ENCODE measurements at regions not wholly inside any gene's neighbourhood (a gene's known extent, or its start where the extent isn't known, plus 50 kb on each side); places are given as distances from the start of the nearest gene placed in this dataset.

DNA sequence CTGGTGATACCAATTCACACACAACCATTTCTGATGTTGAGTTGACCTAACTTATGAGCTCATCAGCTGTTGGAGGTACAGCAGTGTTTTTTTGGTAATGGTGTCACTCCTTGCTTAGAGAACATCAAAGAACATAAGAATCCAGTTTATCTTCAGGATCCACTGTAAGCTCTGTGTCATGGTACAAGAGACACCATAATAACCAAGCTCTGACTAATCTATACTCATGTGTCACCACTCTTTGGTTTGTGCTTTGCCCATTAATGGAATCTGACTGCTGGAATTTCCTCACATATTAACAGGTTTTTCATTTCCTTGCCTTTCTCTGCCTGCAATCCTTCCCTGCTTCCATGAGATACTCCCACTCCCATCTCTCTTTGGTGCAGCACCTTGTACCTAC, 735.1 kb upstream of the LCORL start:
- Histone ChIP-seq H3F3A (ENCODE audit: low read depth) (no peaks in the 10 kb centered on the region), H3K27me3 (ENCODE audit: insufficient read depth, low read length, poor library complexity, severe bottlenecking) (no peaks in the 10 kb centered on the region), H3K36me3 (ENCODE audit: insufficient read depth, low read length) (no peaks in the 10 kb centered on the region), H3K4me3 (ENCODE audit: low read length, poor library complexity, severe bottlenecking) (no peak overlapping the region), H3K4me1 (ENCODE audit: insufficient read depth, low read length, poor library complexity, severe bottlenecking) (no peaks in the 10 kb centered on the region), H4K20me1 (ENCODE audit: insufficient read depth, low read length, poor library complexity, severe bottlenecking) (no peaks in the 10 kb centered on the region), H3K9me3 (ENCODE audit: insufficient read depth, low read depth, low read length) (no peaks in the 10 kb centered on the region), H3K9me2 (replicated peaks; ENCODE audit: low read depth, low read length) (no peaks in the 10 kb centered on the region), H2AFZ (ENCODE audit: low read length) (no peak overlapping the region), H3K4me2 (ENCODE audit: low read depth, low read length, poor library complexity, severe bottlenecking) (no peak overlapping the region), H3K9ac (ENCODE audit: low read depth, low read length, poor library complexity, severe bottlenecking) (no peak overlapping the region), H3K79me2 (ENCODE audit: insufficient read depth, low read length) (no peaks in the 10 kb centered on the region)
- no peak for TF ChIP-seq EZH2phosphoT487 (IDR thresholded peaks at IDR 0.05; ENCODE audit: borderline replicate concordance)
- TF ChIP-seq, protein P1, sequence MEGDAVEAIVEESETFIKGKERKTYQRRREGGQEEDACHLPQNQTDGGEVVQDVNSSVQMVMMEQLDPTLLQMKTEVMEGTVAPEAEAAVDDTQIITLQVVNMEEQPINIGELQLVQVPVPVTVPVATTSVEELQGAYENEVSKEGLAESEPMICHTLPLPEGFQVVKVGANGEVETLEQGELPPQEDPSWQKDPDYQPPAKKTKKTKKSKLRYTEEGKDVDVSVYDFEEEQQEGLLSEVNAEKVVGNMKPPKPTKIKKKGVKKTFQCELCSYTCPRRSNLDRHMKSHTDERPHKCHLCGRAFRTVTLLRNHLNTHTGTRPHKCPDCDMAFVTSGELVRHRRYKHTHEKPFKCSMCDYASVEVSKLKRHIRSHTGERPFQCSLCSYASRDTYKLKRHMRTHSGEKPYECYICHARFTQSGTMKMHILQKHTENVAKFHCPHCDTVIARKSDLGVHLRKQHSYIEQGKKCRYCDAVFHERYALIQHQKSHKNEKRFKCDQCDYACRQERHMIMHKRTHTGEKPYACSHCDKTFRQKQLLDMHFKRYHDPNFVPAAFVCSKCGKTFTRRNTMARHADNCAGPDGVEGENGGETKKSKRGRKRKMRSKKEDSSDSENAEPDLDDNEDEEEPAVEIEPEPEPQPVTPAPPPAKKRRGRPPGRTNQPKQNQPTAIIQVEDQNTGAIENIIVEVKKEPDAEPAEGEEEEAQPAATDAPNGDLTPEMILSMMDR (conservative IDR thresholded peaks at IDR 0.05; ENCODE audit: low read length) = no peak

DNA sequence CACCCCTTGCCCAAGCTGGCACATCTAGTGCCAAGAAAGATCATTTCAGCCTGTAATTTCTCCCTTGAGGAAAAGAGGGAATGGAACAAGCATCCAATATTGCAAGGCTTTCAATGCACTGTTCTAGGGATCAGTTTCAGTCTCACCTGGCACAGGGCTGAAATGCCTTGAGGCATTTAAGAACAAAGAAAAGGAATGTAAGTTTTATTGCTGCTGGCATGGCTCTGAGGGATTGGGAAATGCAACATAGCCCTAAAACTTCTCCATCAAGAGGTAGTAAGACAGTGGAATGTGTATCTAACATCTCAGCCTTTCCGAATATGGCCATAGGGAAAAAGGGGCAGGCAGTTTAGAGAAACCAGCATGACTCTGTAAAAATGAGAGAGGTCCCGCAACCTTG, 732.6 kb upstream of the LCORL start:
- no peaks in the 10 kb centered on the region for H3K4me1 ChIP-seq (ENCODE audit: insufficient read depth, low read length, poor library complexity, severe bottlenecking)
- H2AFZ ChIP-seq (ENCODE audit: low read length) = no peak overlapping the region
- no peaks in the 10 kb centered on the region for H3K36me3 ChIP-seq (ENCODE audit: insufficient read depth, low read length)
- H3K9me2 ChIP-seq (replicated peaks; ENCODE audit: low read depth, low read length) = no peaks in the 10 kb centered on the region
- no peaks in the 10 kb centered on the region for H3F3A ChIP-seq (ENCODE audit: low read depth)
- TF ChIP-seq, protein P1 (conservative IDR thresholded peaks at IDR 0.05; ENCODE audit: low read length) = no peak
- no peak for TF ChIP-seq EZH2phosphoT487 (IDR thresholded peaks at IDR 0.05; ENCODE audit: borderline replicate concordance)
- H3K4me3 ChIP-seq (ENCODE audit: low read length, poor library complexity, severe bottlenecking) = no peak overlapping the region
- H3K79me2 ChIP-seq (ENCODE audit: insufficient read depth, low read length) = no peaks in the 10 kb centered on the region
- no peak overlapping the region for H3K4me2 ChIP-seq (ENCODE audit: low read depth, low read length, poor library complexity, severe bottlenecking)
- no peak overlapping the region for H3K9ac ChIP-seq (ENCODE audit: low read depth, low read length, poor library complexity, severe bottlenecking)
- no peaks in the 10 kb centered on the region for H4K20me1 ChIP-seq (ENCODE audit: insufficient read depth, low read length, poor library complexity, severe bottlenecking)
- no peaks in the 10 kb centered on the region for H3K27me3 ChIP-seq (ENCODE audit: insufficient read depth, low read length, poor library complexity, severe bottlenecking)
- no peaks in the 10 kb centered on the region for H3K9me3 ChIP-seq (ENCODE audit: insufficient read depth, low read depth, low read length)

DNA sequence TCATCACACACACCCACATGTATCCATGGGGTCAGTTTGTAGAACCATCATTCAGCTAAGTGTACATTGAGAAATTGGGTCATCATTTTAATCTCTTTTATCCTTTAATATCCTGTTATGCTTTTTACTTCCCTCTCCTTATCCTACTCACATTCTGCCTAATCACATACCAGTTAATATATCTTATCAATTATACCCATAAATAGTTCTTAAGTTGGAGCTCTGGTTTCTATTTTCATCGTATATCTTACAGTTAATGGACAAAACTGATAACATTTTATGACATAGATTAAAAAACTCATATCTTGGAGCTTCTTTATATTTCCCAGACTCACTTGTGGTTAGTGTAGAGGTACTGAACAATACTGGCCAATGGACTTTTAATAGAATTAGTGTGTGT, 729.5 kb upstream of the LCORL start:
- no peak for TF ChIP-seq EZH2phosphoT487 (IDR thresholded peaks at IDR 0.05; ENCODE audit: borderline replicate concordance)
- TF ChIP-seq, protein P1 (conservative IDR thresholded peaks at IDR 0.05; ENCODE audit: low read length) = no peak
- H3K4me3 ChIP-seq (ENCODE audit: low read length, poor library complexity, severe bottlenecking) = no peak overlapping the region
- no peaks in the 10 kb centered on the region for H3K4me1 ChIP-seq (ENCODE audit: insufficient read depth, low read length, poor library complexity, severe bottlenecking)
- H3K9ac ChIP-seq (ENCODE audit: low read depth, low read length, poor library complexity, severe bottlenecking) = no peak overlapping the region
- H3F3A ChIP-seq (ENCODE audit: low read depth) = no peaks in the 10 kb centered on the region
- H4K20me1 ChIP-seq (ENCODE audit: insufficient read depth, low read length, poor library complexity, severe bottlenecking) = no peaks in the 10 kb centered on the region
- H3K9me2 ChIP-seq (replicated peaks; ENCODE audit: low read depth, low read length) = no peaks in the 10 kb centered on the region
- no peak overlapping the region for H3K4me2 ChIP-seq (ENCODE audit: low read depth, low read length, poor library complexity, severe bottlenecking)
- H3K27me3 ChIP-seq (ENCODE audit: insufficient read depth, low read length, poor library complexity, severe bottlenecking) = no peaks in the 10 kb centered on the region
- no peaks in the 10 kb centered on the region for H3K79me2 ChIP-seq (ENCODE audit: insufficient read depth, low read length)
- no peak overlapping the region for H2AFZ ChIP-seq (ENCODE audit: low read length)
- H3K9me3 ChIP-seq (ENCODE audit: insufficient read depth, low read depth, low read length) = no peaks in the 10 kb centered on the region
- no peaks in the 10 kb centered on the region for H3K36me3 ChIP-seq (ENCODE audit: insufficient read depth, low read length)

All from Loucy (cell line).